Activated B cell treated with CpG ODN at 0.5 μM for 24 hours (primary cell): ENCODE measurements at regions not wholly inside any gene's neighbourhood (a gene's known extent, or its start where the extent isn't known, plus 50 kb on each side); places are given as distances from the start of the nearest gene placed in this dataset.
"Not testable (repeated sequence)": the region's sequence is repeated elsewhere in the genome, so short reads cannot be mapped to it uniquely, and the experiment has no call there.

Experiments
- ATAC-seq: fragments of 200-7000 bp; cut with Tn5 transposase; one replicate; pipeline ENCODE4 v1.10.0; 2021; ENCODE audit warnings: low read depth, mild to moderate bottlenecking, moderate library complexity
- CTCF ChIA-PET: fragments of 350-600 bp; sonication (Branson Sonifier 250); formaldehyde crosslinking; loops from one replicate; lab custom pipeline; 2021; ENCODE audit warnings: antibody characterized with exemption; lab: Charles Lee
- POLR2A ChIA-PET: fragments of 350-600 bp; sonication (Branson Sonifier 250); formaldehyde crosslinking; loops from one replicate; lab custom pipeline; 2021; ENCODE audit warnings: antibody characterized with exemption; lab: Charles Lee
- DNase-seq: peaks from one replicate; pipeline ENCODE4 v3.0.0; 2022
- H3K27ac Mint-ChIP-seq: one replicate; pipeline ENCODE4 v1.8.0; 2020; ENCODE audit warnings: mixed read lengths
- H3K27me3 Mint-ChIP-seq: one replicate; pipeline ENCODE4 v1.8.0; 2021; ENCODE audit warnings: mixed read lengths
- H3K36me3 Mint-ChIP-seq: one replicate; pipeline ENCODE4 v1.8.0; 2021; ENCODE audit warnings: low read depth, mixed read lengths
- H3K4me1 Mint-ChIP-seq: one replicate; pipeline ENCODE4 v1.8.0; 2021; ENCODE audit warnings: mixed read lengths
- H3K4me3 Mint-ChIP-seq: one replicate; pipeline ENCODE4 v1.8.0; 2020; ENCODE audit warnings: mild to moderate bottlenecking, mixed read lengths
- H3K9me3 Mint-ChIP-seq: one replicate; pipeline ENCODE4 v1.8.0; 2020; ENCODE audit warnings: mixed read lengths
- intact Hi-C: fragments of 100-400 bp; cut with micrococcal nuclease; formaldehyde crosslinking; loops from one replicate; pipeline ENCODE4 v1.15.1; 2024
- TF ChIP-seq, protein P1 (sequence below): fragments of 200-600 bp; IDR thresholded peaks from one replicate; pipeline ENCODE4 v1.8.0; 2022; ENCODE audit warnings: antibody characterized with exemption, mild to moderate bottlenecking

DNA sequence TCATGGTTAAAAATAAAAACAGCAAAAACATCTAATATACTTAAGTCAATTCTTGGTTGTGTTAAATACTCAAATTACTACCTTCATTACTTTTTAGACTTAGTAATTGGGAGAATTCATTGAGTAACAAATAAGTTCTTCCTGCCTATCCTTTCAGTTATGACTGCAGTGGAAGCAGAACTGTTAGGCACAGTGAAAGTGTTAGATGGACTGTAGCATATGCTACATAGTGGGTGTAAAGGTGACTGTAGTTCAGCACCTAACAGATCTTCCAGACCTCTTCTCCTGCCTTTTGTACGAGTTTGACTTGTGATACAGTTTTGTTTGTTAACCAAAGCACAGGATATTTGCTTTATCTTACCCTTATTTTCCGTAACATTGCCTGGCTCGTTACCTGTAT lies 143.4 kb downstream of the KDM5D start:
- DNase-seq: no peak
- intact Hi-C loops: no loop called here
- POLR2A ChIA-PET: interaction anchor here (0.7 to 1.0 kb wide), 2 partner anchors 139 to 143 kb away, joined by 3 read pairs; partner anchors contain the start of gene KDM5D
- no peak overlapping the region for H3K4me3 Mint-ChIP-seq
- H3K9me3 Mint-ChIP-seq: no peaks in the 10 kb centered on the region
- no peak overlapping the region for H3K27ac Mint-ChIP-seq
- peaks cover 13% of the 10 kb centered on the region for H3K4me1 Mint-ChIP-seq
- no peaks in the 10 kb centered on the region for H3K27me3 Mint-ChIP-seq
- TF ChIP-seq, protein P1, sequence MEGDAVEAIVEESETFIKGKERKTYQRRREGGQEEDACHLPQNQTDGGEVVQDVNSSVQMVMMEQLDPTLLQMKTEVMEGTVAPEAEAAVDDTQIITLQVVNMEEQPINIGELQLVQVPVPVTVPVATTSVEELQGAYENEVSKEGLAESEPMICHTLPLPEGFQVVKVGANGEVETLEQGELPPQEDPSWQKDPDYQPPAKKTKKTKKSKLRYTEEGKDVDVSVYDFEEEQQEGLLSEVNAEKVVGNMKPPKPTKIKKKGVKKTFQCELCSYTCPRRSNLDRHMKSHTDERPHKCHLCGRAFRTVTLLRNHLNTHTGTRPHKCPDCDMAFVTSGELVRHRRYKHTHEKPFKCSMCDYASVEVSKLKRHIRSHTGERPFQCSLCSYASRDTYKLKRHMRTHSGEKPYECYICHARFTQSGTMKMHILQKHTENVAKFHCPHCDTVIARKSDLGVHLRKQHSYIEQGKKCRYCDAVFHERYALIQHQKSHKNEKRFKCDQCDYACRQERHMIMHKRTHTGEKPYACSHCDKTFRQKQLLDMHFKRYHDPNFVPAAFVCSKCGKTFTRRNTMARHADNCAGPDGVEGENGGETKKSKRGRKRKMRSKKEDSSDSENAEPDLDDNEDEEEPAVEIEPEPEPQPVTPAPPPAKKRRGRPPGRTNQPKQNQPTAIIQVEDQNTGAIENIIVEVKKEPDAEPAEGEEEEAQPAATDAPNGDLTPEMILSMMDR: no peak
- H3K36me3 Mint-ChIP-seq: peaks cover 38% of the 10 kb centered on the region
- CTCF ChIA-PET: no interaction called here
- no peak for ATAC-seq

DNA sequence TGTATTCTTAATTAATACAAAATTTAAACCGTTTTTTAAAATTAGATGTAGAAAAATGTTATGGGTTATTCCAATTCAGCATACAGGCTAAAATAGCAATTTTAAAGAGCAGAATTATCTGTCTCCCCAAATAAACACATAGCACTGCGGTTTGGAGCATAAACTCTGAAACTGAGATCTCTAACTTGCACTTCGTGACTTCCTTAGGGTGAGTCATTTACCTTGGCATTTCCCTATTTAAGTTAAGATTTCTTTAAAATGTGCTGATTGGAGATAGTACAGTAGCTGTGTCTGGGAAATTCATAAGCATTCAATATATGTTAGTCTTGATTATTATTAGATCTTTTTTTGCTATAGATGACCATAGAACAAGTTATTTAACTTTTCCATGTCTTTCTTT lies 143.8 kb downstream of the KDM5D start:
- TF ChIP-seq, protein P1: no peak
- Mint-ChIP-seq H3K4me3 (no peak overlapping the region), H3K36me3 (peaks cover 42% of the 10 kb centered on the region), H3K9me3 (no peaks in the 10 kb centered on the region), H3K27me3 (no peaks in the 10 kb centered on the region), H3K27ac (no peak overlapping the region), H3K4me1 (peaks cover 13% of the 10 kb centered on the region)
- intact Hi-C loops: no loop called here
- POLR2A ChIA-PET: no interaction called here
- DNase-seq: no peak
- no peak for ATAC-seq
- CTCF ChIA-PET: no interaction called here

DNA sequence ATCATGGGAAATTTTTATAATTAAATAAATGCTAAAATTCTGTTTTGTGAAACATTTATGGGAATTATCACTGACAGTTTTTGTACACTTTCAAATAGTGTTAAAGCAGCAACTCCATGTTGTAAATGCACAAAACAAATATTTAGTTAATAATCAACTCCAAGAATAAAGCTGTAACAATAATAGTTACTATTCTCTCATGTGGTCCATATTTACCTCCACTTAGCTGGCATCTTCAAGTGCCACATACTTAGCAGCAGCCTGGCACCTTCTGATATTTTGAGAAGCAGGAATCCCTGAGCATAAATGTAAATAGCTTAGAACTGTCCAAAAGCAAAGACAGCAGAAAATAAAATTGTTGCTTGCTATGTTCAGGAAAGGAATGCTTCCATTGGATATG lies 154.3 kb downstream of the KDM5D start:
- peaks cover 40% of the 10 kb centered on the region for H3K36me3 Mint-ChIP-seq

DNA sequence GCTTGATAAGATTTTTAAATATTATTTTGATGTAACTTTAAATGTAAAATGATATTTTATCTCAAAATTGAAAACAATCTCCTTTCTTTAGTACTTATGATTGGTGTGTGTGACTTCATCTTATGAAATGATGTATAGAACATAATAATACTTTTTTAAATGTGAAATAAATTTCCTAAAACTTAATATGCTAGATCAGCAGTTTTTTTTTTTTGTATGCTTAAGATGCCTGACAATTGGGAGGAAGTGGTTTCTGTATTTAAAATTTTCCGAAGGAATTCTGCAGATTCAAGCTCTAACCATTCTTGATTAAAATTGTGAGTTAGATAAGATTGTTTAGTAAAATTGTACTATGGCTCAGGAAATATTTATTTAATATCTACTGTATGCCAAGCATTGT lies 154.9 kb downstream of the KDM5D start:
- H3K4me1 Mint-ChIP-seq: peaks cover 4% of the 10 kb centered on the region
- no peak for ATAC-seq
- no peaks in the 10 kb centered on the region for H3K9me3 Mint-ChIP-seq
- intact Hi-C loops: no loop called here
- ChIA-PET POLR2A (interaction anchor here (0.7 kb wide), 1 partner anchor 48 kb away, joined by 3 read pairs; no protein-coding TSS in a partner anchor), CTCF (no interaction called here)
- H3K27me3 Mint-ChIP-seq: no peaks in the 10 kb centered on the region
- no peak for DNase-seq
- H3K27ac Mint-ChIP-seq: no peak overlapping the region
- peaks cover 46% of the 10 kb centered on the region for H3K36me3 Mint-ChIP-seq
- TF ChIP-seq, protein P1: no peak
- no peak overlapping the region for H3K4me3 Mint-ChIP-seq

More for the DNA sequence above, 154.3 kb downstream of the KDM5D start:
- H3K27ac Mint-ChIP-seq: no peak overlapping the region
- no peaks in the 10 kb centered on the region for H3K27me3 Mint-ChIP-seq
- CTCF ChIA-PET: no interaction called here
- ATAC-seq: no peak
- H3K9me3 Mint-ChIP-seq: no peaks in the 10 kb centered on the region
- H3K4me3 Mint-ChIP-seq: no peak overlapping the region
- POLR2A ChIA-PET: interaction anchor here (0.6 to 0.7 kb wide), 2 partner anchors 49 to 122 kb away, joined by 3 read pairs; no protein-coding TSS in a partner anchor
- TF ChIP-seq, protein P1: no peak
- DNase-seq: no peak
- no peaks in the 10 kb centered on the region for H3K4me1 Mint-ChIP-seq
- intact Hi-C loops: no loop called here

DNA sequence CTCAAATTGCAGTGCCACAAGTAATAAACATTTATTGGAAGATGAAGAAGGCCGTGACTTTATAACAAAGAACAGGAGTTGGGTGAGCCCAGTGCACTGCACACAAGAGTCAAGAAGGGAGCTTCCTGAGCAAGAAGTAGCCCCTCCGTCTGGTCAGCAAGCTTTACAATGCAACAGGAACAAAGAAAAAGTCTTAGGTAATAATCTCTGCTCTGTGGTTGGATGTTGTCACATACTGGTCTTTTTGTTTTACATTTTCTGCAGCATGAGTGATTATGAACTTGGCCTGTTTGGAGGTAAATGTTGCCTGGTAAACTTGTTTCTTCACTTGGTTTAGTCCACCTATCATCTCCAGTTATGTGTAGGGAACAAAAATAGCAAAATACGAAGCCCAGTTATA lies 157.2 kb downstream of the KDM5D start:
- intact Hi-C loops: no loop called here
- no peak for ATAC-seq
- H3K36me3 Mint-ChIP-seq: peaks cover 41% of the 10 kb centered on the region
- POLR2A ChIA-PET: no interaction called here
- no peaks in the 10 kb centered on the region for H3K9me3 Mint-ChIP-seq
- peaks cover 12% of the 10 kb centered on the region for H3K4me1 Mint-ChIP-seq
- no peak for DNase-seq
- H3K27me3 Mint-ChIP-seq: no peaks in the 10 kb centered on the region
- H3K4me3 Mint-ChIP-seq: no peak overlapping the region
- CTCF ChIA-PET: no interaction called here
- TF ChIP-seq, protein P1: no peak
- H3K27ac Mint-ChIP-seq: no peak overlapping the region

DNA sequence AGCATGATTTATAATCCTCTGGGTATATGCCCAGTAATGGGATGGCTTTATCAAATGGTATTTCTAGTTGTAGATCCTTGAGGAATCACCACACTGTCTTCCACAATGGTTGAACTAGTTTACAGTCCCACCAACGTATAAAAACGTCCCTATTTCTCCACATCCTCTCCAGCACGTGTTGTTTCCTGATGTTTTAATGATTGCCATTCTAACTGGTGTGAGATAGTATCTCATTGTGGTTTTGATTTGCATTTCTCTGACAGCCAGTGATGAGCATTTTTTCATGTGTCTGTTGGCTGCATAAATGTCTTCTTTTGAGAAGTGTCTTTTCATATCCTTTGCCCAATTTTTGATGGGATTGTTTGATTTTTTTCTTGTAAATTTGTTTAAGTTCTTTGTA lies 163.5 kb downstream of the KDM5D start:
- ATAC-seq, POLR2A ChIA-PET, H3K9me3 Mint-ChIP-seq, intact Hi-C loops, DNase-seq, H3K4me3 Mint-ChIP-seq, H3K27ac Mint-ChIP-seq, H3K27me3 Mint-ChIP-seq, CTCF ChIA-PET: not testable (repeated sequence)
- peaks cover 38% of the 10 kb centered on the region for H3K4me1 Mint-ChIP-seq
- H3K36me3 Mint-ChIP-seq: peaks cover 27% of the 10 kb centered on the region
